Esophagus squamous epithelium (tissue), 4 donors: ENCODE measurements at regions not wholly inside any gene's neighbourhood (a gene's known extent, or its start where the extent isn't known, plus 50 kb on each side); places are given as distances from the start of the nearest gene placed in this dataset.

ENCODE experiments used
- POLR2A ChIP-seq, 4 donors: fragments of 450-650 bp; IDR thresholded peaks; one replicate each; pipeline ENCODE4 v1.6.1; 2017; ENCODE audit warnings: antibody characterized with exemption in 4 of 4, mild to moderate bottlenecking in 4 of 4, moderate library complexity in 3 of 4
- TF ChIP-seq, protein P1 (sequence below), 6 experiments: fragments of 450-650 bp in 4 of 6; fragments of 200-600 bp in 2 of 6; sonication (generic) in 2 of 6; IDR thresholded peaks; one replicate each; pipeline ENCODE4 v1.5.1; 2016 to 2019; ENCODE audit warnings: antibody characterized with exemption in 6 of 6, mild to moderate bottlenecking in 4 of 6, moderate library complexity in 4 of 6

DNA sequence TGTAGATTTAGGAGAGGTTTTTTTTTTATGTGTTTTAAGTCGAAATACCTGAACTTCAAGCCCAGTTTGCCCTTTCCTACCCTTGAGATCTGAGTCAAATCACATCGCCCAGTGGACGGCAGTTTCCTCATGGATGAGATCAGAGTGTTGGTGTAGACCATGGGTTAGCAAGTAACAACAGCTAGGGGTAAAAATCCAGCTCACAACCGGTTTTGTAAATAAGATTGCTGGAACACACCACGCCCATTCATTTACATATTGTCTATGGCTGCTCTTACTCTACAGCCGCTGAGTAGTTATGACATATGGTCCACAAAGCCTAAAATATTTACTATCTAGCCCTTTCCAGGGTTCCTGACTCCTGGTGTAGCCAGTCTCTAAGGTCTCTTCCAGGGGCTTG is 158.5 kb upstream of the PLEKHG7 start:
- no peak for TF ChIP-seq POLR2A (IDR thresholded peaks at IDR 0.05)
- TF ChIP-seq, protein P1, sequence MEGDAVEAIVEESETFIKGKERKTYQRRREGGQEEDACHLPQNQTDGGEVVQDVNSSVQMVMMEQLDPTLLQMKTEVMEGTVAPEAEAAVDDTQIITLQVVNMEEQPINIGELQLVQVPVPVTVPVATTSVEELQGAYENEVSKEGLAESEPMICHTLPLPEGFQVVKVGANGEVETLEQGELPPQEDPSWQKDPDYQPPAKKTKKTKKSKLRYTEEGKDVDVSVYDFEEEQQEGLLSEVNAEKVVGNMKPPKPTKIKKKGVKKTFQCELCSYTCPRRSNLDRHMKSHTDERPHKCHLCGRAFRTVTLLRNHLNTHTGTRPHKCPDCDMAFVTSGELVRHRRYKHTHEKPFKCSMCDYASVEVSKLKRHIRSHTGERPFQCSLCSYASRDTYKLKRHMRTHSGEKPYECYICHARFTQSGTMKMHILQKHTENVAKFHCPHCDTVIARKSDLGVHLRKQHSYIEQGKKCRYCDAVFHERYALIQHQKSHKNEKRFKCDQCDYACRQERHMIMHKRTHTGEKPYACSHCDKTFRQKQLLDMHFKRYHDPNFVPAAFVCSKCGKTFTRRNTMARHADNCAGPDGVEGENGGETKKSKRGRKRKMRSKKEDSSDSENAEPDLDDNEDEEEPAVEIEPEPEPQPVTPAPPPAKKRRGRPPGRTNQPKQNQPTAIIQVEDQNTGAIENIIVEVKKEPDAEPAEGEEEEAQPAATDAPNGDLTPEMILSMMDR (IDR thresholded peaks at IDR 0.05) = peak in 1 of 6 experiments; percentile 37
